Neural cell (in vitro differentiated cells): ENCODE measurements at regions not wholly inside any gene's neighbourhood (a gene's known extent, or its start where the extent isn't known, plus 50 kb on each side); places are given as distances from the start of the nearest gene placed in this dataset.

Experiments
- EP300 ChIP-seq: fragments of 450-650 bp; conservative IDR thresholded peaks from 2 replicates; pipeline ENCODE4 v1.6.1; 2014; ENCODE audit warnings: antibody characterized with exemption, mild to moderate bottlenecking, moderate library complexity; ENCODE audit not compliant: poor library complexity, severe bottlenecking
- EZH2 ChIP-seq: fragments of 200-600, 300-800 bp; shearing (Covaris generic), sonication (generic); IDR thresholded peaks from 2 replicates; pipeline ENCODE4 v1.6.1; 2014; ENCODE audit warnings: antibody characterized with exemption, low read length, borderline replicate concordance, mild to moderate bottlenecking; ENCODE audit not compliant: insufficient read depth, poor library complexity, severe bottlenecking
- POLR2AphosphoS5 ChIP-seq: IDR thresholded peaks from 2 replicates; pipeline ENCODE4 v1.6.1; 2012
- RAD21 ChIP-seq: fragments of 450-650 bp; conservative IDR thresholded peaks from 2 replicates; pipeline ENCODE4 v1.6.1; 2014; ENCODE audit warnings: antibody characterized with exemption, mild to moderate bottlenecking, moderate library complexity
- TAF1 ChIP-seq: IDR thresholded peaks from 2 replicates; pipeline ENCODE4 v1.6.1; 2012; ENCODE audit warnings: low read depth
- TF ChIP-seq, protein P1 (sequence below): fragments of 450-650 bp; IDR thresholded peaks from 2 replicates; pipeline ENCODE4 v1.5.1; 2014; ENCODE audit warnings: antibody characterized with exemption, mild to moderate bottlenecking, moderate library complexity; ENCODE audit not compliant: poor library complexity, severe bottlenecking
- TF ChIP-seq, protein P2 (sequence below): IDR thresholded peaks from 2 replicates; pipeline ENCODE4 v1.6.1; 2012; ENCODE audit warnings: borderline replicate concordance

DNA sequence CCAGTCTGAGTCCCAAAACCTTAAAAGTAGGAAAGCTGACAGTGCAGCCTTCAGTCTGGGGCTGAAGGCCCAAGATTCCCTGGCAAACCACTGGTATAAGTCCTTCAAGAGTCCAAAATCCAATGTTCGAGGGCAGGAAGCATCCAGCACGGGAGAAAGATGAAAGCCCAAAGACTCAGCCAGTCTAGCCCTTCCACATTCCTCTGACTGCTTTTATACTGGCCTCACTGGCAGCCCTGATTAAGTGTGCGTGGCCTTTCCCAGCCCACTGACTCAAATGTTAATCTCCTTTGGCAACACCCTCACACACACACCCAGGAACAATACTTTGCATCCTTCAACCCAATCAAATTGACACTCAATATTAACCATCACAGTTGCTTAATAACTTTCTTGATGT is 372.1 kb upstream of the CCDC196 start:
- TF ChIP-seq, protein P1, sequence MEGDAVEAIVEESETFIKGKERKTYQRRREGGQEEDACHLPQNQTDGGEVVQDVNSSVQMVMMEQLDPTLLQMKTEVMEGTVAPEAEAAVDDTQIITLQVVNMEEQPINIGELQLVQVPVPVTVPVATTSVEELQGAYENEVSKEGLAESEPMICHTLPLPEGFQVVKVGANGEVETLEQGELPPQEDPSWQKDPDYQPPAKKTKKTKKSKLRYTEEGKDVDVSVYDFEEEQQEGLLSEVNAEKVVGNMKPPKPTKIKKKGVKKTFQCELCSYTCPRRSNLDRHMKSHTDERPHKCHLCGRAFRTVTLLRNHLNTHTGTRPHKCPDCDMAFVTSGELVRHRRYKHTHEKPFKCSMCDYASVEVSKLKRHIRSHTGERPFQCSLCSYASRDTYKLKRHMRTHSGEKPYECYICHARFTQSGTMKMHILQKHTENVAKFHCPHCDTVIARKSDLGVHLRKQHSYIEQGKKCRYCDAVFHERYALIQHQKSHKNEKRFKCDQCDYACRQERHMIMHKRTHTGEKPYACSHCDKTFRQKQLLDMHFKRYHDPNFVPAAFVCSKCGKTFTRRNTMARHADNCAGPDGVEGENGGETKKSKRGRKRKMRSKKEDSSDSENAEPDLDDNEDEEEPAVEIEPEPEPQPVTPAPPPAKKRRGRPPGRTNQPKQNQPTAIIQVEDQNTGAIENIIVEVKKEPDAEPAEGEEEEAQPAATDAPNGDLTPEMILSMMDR: no peak
- TF ChIP-seq TAF1 (no peak), EZH2 (no peak), RAD21 (no peak), EP300 (no peak), POLR2AphosphoS5 (no peak)
- TF ChIP-seq, protein P2, sequence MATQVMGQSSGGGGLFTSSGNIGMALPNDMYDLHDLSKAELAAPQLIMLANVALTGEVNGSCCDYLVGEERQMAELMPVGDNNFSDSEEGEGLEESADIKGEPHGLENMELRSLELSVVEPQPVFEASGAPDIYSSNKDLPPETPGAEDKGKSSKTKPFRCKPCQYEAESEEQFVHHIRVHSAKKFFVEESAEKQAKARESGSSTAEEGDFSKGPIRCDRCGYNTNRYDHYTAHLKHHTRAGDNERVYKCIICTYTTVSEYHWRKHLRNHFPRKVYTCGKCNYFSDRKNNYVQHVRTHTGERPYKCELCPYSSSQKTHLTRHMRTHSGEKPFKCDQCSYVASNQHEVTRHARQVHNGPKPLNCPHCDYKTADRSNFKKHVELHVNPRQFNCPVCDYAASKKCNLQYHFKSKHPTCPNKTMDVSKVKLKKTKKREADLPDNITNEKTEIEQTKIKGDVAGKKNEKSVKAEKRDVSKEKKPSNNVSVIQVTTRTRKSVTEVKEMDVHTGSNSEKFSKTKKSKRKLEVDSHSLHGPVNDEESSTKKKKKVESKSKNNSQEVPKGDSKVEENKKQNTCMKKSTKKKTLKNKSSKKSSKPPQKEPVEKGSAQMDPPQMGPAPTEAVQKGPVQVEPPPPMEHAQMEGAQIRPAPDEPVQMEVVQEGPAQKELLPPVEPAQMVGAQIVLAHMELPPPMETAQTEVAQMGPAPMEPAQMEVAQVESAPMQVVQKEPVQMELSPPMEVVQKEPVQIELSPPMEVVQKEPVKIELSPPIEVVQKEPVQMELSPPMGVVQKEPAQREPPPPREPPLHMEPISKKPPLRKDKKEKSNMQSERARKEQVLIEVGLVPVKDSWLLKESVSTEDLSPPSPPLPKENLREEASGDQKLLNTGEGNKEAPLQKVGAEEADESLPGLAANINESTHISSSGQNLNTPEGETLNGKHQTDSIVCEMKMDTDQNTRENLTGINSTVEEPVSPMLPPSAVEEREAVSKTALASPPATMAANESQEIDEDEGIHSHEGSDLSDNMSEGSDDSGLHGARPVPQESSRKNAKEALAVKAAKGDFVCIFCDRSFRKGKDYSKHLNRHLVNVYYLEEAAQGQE: no peak
